ENCODE measurements at regions not wholly inside any gene's neighbourhood (a gene's known extent, or its start where the extent isn't known, plus 50 kb on each side); places are given as distances from the start of the nearest gene placed in this dataset.

DNA sequence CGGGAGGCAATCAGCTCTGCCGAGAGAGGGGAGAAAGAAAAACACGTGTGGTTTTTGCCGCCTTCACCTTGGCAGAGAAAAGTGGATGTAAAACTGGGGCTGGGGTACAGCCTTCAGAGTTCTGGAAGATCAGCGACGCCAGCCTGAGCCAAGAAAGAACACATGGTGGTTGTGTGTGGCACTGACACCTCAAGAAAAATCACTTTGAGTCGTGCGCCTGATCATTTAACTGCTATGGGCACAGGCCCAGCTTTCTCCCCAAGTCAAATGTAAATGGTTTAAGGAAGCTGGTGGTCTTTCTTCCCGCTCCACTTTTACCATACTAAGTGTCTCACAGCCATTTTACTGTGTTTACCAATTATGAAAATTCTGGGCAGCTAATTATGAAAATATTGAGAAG, 461.8 kb upstream of the SOX9 start:
- TF ChIP-seq POLR2AphosphoS5 (IDR thresholded peaks at IDR 0.05; ENCODE audit: low read depth) (no peak), GABPA (IDR thresholded peaks at IDR 0.05; ENCODE audit: low read depth) (no peak)
- TF ChIP-seq, protein P1, sequence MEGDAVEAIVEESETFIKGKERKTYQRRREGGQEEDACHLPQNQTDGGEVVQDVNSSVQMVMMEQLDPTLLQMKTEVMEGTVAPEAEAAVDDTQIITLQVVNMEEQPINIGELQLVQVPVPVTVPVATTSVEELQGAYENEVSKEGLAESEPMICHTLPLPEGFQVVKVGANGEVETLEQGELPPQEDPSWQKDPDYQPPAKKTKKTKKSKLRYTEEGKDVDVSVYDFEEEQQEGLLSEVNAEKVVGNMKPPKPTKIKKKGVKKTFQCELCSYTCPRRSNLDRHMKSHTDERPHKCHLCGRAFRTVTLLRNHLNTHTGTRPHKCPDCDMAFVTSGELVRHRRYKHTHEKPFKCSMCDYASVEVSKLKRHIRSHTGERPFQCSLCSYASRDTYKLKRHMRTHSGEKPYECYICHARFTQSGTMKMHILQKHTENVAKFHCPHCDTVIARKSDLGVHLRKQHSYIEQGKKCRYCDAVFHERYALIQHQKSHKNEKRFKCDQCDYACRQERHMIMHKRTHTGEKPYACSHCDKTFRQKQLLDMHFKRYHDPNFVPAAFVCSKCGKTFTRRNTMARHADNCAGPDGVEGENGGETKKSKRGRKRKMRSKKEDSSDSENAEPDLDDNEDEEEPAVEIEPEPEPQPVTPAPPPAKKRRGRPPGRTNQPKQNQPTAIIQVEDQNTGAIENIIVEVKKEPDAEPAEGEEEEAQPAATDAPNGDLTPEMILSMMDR (IDR thresholded peaks at IDR 0.05; ENCODE audit: insufficient read depth, low read length): no peak

Measured in HL-60 (cell line).